Keratinocyte (primary cell): ENCODE measurements at regions not wholly inside any gene's neighbourhood (a gene's known extent, or its start where the extent isn't known, plus 50 kb on each side); places are given as distances from the start of the nearest gene placed in this dataset.

Experiments
- DNase-seq: peaks from one replicate; pipeline ENCODE4 v3.0.0-alpha.2; 2011; ENCODE audit warnings: low read depth, missing footprints, low spot score
- FAIRE-seq: peaks from 2 replicates; lab custom pipeline; 2011; peaks lifted over from hg19 to GRCh38; lab: Jason Lieb, UNC
- H2AFZ ChIP-seq: 2 replicates; pipeline ENCODE4 v1.6.0; 2012; ENCODE audit warnings: low read length, control low read depth, inconsistent platforms; ENCODE audit not compliant: control insufficient read depth
- H3K27ac ChIP-seq: 2 replicates; pipeline ENCODE4 v1.5.1; 2011; ENCODE audit warnings: low read length; ENCODE audit not compliant: control insufficient read depth, insufficient read depth
- H3K27me3 ChIP-seq: 3 replicates; pipeline ENCODE4 v1.6.0; 2011; ENCODE audit warnings: low read length; ENCODE audit not compliant: control insufficient read depth, insufficient read depth; ENCODE audit errors: extremely low read depth
- H3K36me3 ChIP-seq, 2 experiments: 2 replicates in 1 of 2; 3 replicates in 1 of 2; pipeline ENCODE4 v1.5.1; 2011; ENCODE audit warnings: low read length in 2 of 2, mild to moderate bottlenecking in 1 of 2; ENCODE audit not compliant: control insufficient read depth in 2 of 2, insufficient read depth in 2 of 2; ENCODE audit errors: extremely low read depth in 1 of 2
- H3K4me1 ChIP-seq: 3 replicates; pipeline ENCODE4 v1.5.1; 2011; ENCODE audit warnings: low read length; ENCODE audit not compliant: control insufficient read depth, insufficient read depth; ENCODE audit errors: extremely low read depth
- H3K4me2 ChIP-seq: 3 replicates; pipeline ENCODE4 v1.6.0; 2011; ENCODE audit warnings: low read depth, low read length; ENCODE audit not compliant: control insufficient read depth, insufficient read depth; ENCODE audit errors: extremely low read depth
- H3K4me3 ChIP-seq, 3 experiments: fragments of 200-600 bp in 1 of 3; sonication (generic) in 1 of 3; 2 replicates in 2 of 3; 3 replicates in 1 of 3; pipeline ENCODE4 v1.5.1; 2011 to 2016; ENCODE audit warnings: low read length in 3 of 3, mild to moderate bottlenecking in 3 of 3, control low read depth in 2 of 3, inconsistent platforms in 1 of 3, low read depth in 1 of 3, mixed read lengths in 1 of 3, mixed run types in 1 of 3, moderate library complexity in 1 of 3; ENCODE audit not compliant: control insufficient read depth in 2 of 3, insufficient read depth in 2 of 3; ENCODE audit errors: extremely low read depth in 1 of 3
- H3K79me2 ChIP-seq: 2 replicates; pipeline ENCODE4 v1.6.0; 2012; ENCODE audit warnings: low read length; ENCODE audit not compliant: control insufficient read depth, insufficient read depth
- H3K9ac ChIP-seq: 3 replicates; pipeline ENCODE4 v1.6.0; 2011; ENCODE audit warnings: low read length; ENCODE audit not compliant: control insufficient read depth, insufficient read depth; ENCODE audit errors: extremely low read depth
- H3K9me1 ChIP-seq: 3 replicates; pipeline ENCODE4 v1.6.0; 2011; ENCODE audit warnings: low read length; ENCODE audit not compliant: control insufficient read depth, insufficient read depth; ENCODE audit errors: extremely low read depth
- H3K9me3 ChIP-seq: 2 replicates; pipeline ENCODE4 v1.5.1; 2012; ENCODE audit warnings: low read depth, low read length; ENCODE audit not compliant: control insufficient read depth
- H4K20me1 ChIP-seq: 3 replicates; pipeline ENCODE4 v1.6.0; 2011; ENCODE audit warnings: low read length; ENCODE audit not compliant: control insufficient read depth, insufficient read depth; ENCODE audit errors: extremely low read depth
- EZH2 ChIP-seq: IDR thresholded peaks from one replicate; pipeline ENCODE4 v1.6.1; 2012; ENCODE audit warnings: inconsistent platforms, mild to moderate bottlenecking, low read length, moderate library complexity
- dilution Hi-C: fragments of 300-500 bp; cut with MboI; formaldehyde crosslinking; loops from one replicate; pipeline ENCODE4 v1.7.0; 2020; ENCODE audit warnings: low sequenced_read_pairs; ENCODE audit not compliant: extremely low pct_ligation_motif_present
- TF ChIP-seq, protein P1 (sequence below), 3 experiments: IDR thresholded peaks in 1 of 3; conservative IDR thresholded peaks in 1 of 3; optimal IDR thresholded peaks in 1 of 3; 2 replicates in 2 of 3; 3 replicates in 1 of 3; pipeline versions ENCODE3 to v1.5.1; 2011; ENCODE audit warnings: low read length in 3 of 3, mild to moderate bottlenecking in 3 of 3, moderate library complexity in 2 of 3, control low read depth in 1 of 3, inconsistent platforms in 1 of 3; ENCODE audit not compliant: insufficient read depth in 2 of 3; ENCODE audit errors: extremely low read depth in 1 of 3

DNA sequence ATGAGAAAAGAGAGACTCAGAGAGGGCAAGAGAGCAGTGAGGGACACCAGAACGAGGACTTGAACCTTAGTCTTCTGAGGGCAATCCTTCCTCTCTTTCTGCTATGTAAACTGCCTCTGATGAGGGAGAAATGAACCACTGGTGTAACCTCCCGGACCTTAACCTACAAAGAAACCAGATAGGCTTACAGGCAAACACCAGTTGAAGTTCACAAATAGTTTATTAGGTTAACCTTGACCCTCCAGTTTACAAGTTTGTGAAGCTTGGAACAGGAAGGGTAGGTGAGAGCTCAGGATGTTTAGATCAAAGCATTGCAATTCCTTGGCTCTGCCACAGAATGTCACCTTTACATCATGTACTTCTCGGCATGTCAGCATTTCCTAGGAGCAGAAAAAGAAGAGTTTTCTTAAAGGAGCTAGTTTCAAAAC is 486.4 kb upstream of the SPRED2 start:
- Histone ChIP-seq H3K27ac (no peak overlapping the region), H2AFZ (no peak overlapping the region), H3K9ac (no peak overlapping the region), H3K4me2 (no peak overlapping the region), H3K27me3 (peaks cover 3% of the 10 kb centered on the region), H3K9me1 (no peaks in the 10 kb centered on the region), H4K20me1 (no peaks in the 10 kb centered on the region), H3K9me3 (no peaks in the 10 kb centered on the region), H3K79me2 (no peaks in the 10 kb centered on the region), H3K36me3 (no peaks in the 10 kb centered on the region), H3K4me3 (no peak overlapping the region), H3K4me1 (no peaks in the 10 kb centered on the region)
- no peak for DNase-seq
- dilution Hi-C loops = no loop called here
- FAIRE-seq = no peak
- TF ChIP-seq EZH2 = no peak
- TF ChIP-seq, protein P1, sequence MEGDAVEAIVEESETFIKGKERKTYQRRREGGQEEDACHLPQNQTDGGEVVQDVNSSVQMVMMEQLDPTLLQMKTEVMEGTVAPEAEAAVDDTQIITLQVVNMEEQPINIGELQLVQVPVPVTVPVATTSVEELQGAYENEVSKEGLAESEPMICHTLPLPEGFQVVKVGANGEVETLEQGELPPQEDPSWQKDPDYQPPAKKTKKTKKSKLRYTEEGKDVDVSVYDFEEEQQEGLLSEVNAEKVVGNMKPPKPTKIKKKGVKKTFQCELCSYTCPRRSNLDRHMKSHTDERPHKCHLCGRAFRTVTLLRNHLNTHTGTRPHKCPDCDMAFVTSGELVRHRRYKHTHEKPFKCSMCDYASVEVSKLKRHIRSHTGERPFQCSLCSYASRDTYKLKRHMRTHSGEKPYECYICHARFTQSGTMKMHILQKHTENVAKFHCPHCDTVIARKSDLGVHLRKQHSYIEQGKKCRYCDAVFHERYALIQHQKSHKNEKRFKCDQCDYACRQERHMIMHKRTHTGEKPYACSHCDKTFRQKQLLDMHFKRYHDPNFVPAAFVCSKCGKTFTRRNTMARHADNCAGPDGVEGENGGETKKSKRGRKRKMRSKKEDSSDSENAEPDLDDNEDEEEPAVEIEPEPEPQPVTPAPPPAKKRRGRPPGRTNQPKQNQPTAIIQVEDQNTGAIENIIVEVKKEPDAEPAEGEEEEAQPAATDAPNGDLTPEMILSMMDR (optimal IDR thresholded peaks at IDR 0.05 in 1 of 3, IDR thresholded peaks at IDR 0.05 in 1 of 3, conservative IDR thresholded peaks at IDR 0.05 in 1 of 3; ENCODE audit: extremely low read depth in 1 of 3, insufficient read depth in 2 of 3, low read length in 3 of 3) = peak in 2 of 3 experiments; percentile 34 to 43

DNA sequence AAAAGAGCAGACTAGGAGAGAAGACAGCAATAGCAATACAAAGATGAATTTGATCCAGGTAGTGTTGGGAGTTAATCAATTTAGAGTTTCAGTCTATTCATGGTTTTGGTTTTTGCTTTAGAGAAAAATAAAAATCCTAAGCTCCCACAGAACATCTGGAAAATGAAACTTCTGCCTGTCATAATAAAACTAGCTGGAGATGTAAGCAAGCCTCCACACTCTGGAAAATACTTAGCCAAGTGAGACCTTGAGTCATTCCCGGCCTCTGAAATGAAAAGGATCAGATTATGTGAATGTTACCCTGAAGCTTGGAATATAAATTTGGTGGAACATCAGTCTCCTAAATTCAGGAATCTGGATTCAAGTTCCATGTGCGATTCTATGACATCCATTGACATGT is 485.6 kb upstream of the SPRED2 start:
- H3K36me3 ChIP-seq = no peaks in the 10 kb centered on the region
- H3K4me1 ChIP-seq = no peaks in the 10 kb centered on the region
- dilution Hi-C loops = no loop called here
- no peak for DNase-seq
- TF ChIP-seq, protein P1 (optimal IDR thresholded peaks at IDR 0.05 in 1 of 3, IDR thresholded peaks at IDR 0.05 in 1 of 3, conservative IDR thresholded peaks at IDR 0.05 in 1 of 3; ENCODE audit: extremely low read depth in 1 of 3, insufficient read depth in 2 of 3, low read length in 3 of 3) = no peak
- TF ChIP-seq EZH2 = no peak
- no peak overlapping the region for H2AFZ ChIP-seq
- H3K27ac ChIP-seq = no peak overlapping the region
- H3K27me3 ChIP-seq = peaks cover 3% of the 10 kb centered on the region
- H3K4me2 ChIP-seq = no peak overlapping the region
- no peaks in the 10 kb centered on the region for H4K20me1 ChIP-seq
- no peak for FAIRE-seq
- H3K79me2 ChIP-seq = no peaks in the 10 kb centered on the region
- H3K9me1 ChIP-seq = no peaks in the 10 kb centered on the region
- H3K4me3 ChIP-seq = no peak overlapping the region
- no peaks in the 10 kb centered on the region for H3K9me3 ChIP-seq
- H3K9ac ChIP-seq = no peak overlapping the region
